Activated naive CD8-positive, alpha-beta T cell treated with anti-CD3 and anti-CD28 coated beads, Interleukin-2, amount 10 ng/mL, durations not matched to agents 7 days and 5 days (primary cell): ENCODE measurements at regions not wholly inside any gene's neighbourhood (a gene's known extent, or its start where the extent isn't known, plus 50 kb on each side); places are given as distances from the start of the nearest gene placed in this dataset.

Experiments used
- ATAC-seq: fragments of 150-1000 bp; cut with Tn5 transposase; one replicate; pipeline ENCODE4 v1.10.0; 2021; ENCODE audit warnings: low read depth, moderate library complexity
- POLR2A ChIA-PET: fragments of 350-600 bp; sonication (Branson Sonifier 250); formaldehyde crosslinking; loops from one replicate; lab custom pipeline; 2021; ENCODE audit warnings: antibody characterized with exemption; lab: Charles Lee
- DNase-seq: peaks from one replicate; pipeline ENCODE4 v3.0.0; 2021
- H3K27ac Mint-ChIP-seq: one replicate; pipeline ENCODE4 v1.8.0; 2022; ENCODE audit warnings: mild to moderate bottlenecking, mixed read lengths
- H3K27me3 Mint-ChIP-seq: one replicate; pipeline ENCODE4 v1.8.0; 2022; ENCODE audit warnings: mild to moderate bottlenecking, moderate library complexity, mixed read lengths
- H3K36me3 Mint-ChIP-seq: one replicate; pipeline ENCODE4 v1.8.0; 2021; ENCODE audit warnings: mild to moderate bottlenecking, mixed read lengths
- H3K4me1 Mint-ChIP-seq: one replicate; pipeline ENCODE4 v1.8.0; 2021; ENCODE audit warnings: mixed read lengths
- H3K4me3 Mint-ChIP-seq: one replicate; pipeline ENCODE4 v1.8.0; 2022; ENCODE audit warnings: mild to moderate bottlenecking, moderate library complexity, mixed read lengths
- H3K9me3 Mint-ChIP-seq: one replicate; pipeline ENCODE4 v1.8.0; 2021; ENCODE audit warnings: mixed read lengths

GRCh38 chr2:107068069-107068916 is 182.3 kb upstream of the ST6GAL2 start:
- H3K4me1 Mint-ChIP-seq, result peaks cover 3% of the 10 kb centered on the region
- POLR2A ChIA-PET, result no interaction called here
- H3K27ac Mint-ChIP-seq, result no peak overlapping the region
- H3K36me3 Mint-ChIP-seq, result no peaks in the 10 kb centered on the region
- H3K9me3 Mint-ChIP-seq, result no peaks in the 10 kb centered on the region
- H3K27me3 Mint-ChIP-seq, result no peaks in the 10 kb centered on the region
- ATAC-seq (no peak), DNase-seq (no peak)
- no peak overlapping the region for H3K4me3 Mint-ChIP-seq

GRCh38 chr2:107069890-107070289 is 183.9 kb upstream of the ST6GAL2 start:
- DNase-seq (no peak), ATAC-seq (no peak)
- POLR2A ChIA-PET, result no interaction called here
- Mint-ChIP-seq H3K27me3 (no peaks in the 10 kb centered on the region), H3K27ac (no peak overlapping the region), H3K9me3 (no peaks in the 10 kb centered on the region), H3K4me1 (peaks cover 3% of the 10 kb centered on the region), H3K4me3 (no peak overlapping the region), H3K36me3 (no peaks in the 10 kb centered on the region)

- Mint-ChIP-seq H3K4me3 (no peak overlapping the region), H3K9me3 (no peaks in the 10 kb centered on the region), H3K27me3 (no peaks in the 10 kb centered on the region), H3K36me3 (no peaks in the 10 kb centered on the region), H3K4me1 (peaks cover 3% of the 10 kb centered on the region), H3K27ac (no peak overlapping the region)
- POLR2A ChIA-PET, result no interaction called here
- no peak for DNase-seq
- no peak for ATAC-seq
Measured at GRCh38 chr2:107072150-107072940, 186.4 kb upstream of the ST6GAL2 start.

DNA sequence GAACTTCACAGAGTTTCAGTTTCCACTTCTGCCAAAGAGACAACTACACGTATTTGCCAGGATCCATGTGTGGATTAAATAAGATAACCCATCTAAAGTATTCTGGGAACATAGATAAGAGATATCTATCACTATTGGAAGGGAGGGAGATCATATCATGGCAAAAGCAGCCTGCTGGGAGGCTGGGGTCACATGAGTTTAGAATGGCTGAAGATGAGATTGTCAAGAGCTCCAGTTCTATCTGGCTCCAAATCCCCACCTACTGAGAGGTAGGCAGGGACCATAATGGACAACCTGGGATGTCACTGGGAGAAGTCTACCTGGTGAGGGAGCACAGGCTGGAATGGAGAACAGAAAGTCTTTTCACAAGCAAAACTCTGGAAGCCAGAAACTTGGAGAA is 192.6 kb upstream of the ST6GAL2 start:
- H3K36me3 Mint-ChIP-seq, result no peaks in the 10 kb centered on the region
- POLR2A ChIA-PET, result no interaction called here
- no peak overlapping the region for H3K27ac Mint-ChIP-seq
- DNase-seq (no peak), ATAC-seq (no peak)
- H3K27me3 Mint-ChIP-seq, result no peaks in the 10 kb centered on the region
- H3K4me3 Mint-ChIP-seq, result no peak overlapping the region
- H3K4me1 Mint-ChIP-seq, result no peaks in the 10 kb centered on the region
- no peaks in the 10 kb centered on the region for H3K9me3 Mint-ChIP-seq

DNA sequence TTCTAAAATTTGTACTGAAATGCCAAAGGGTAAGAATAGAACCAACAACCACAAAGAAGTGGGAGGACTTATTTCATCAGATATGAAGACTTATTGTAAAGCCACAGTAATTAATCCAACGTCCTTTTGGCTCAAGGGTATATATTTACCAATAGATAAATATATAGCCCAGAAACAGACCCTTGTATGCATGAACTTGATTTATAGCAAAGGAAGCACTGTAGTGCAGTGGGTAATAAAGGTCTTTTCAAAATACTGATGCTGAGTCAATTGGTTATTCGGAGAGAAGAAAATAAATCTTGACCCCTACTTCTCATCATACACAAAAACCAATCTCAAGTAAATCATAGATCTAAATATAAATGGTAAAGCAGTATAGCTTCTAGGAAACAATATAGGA is 200.5 kb upstream of the ST6GAL2 start:
- Mint-ChIP-seq H3K4me3 (no peak overlapping the region), H3K27ac (no peak overlapping the region), H3K27me3 (no peaks in the 10 kb centered on the region), H3K9me3 (no peaks in the 10 kb centered on the region), H3K4me1 (no peaks in the 10 kb centered on the region), H3K36me3 (no peaks in the 10 kb centered on the region)
- ATAC-seq, result no peak
- POLR2A ChIA-PET, result no interaction called here
- DNase-seq, result no peak

DNA sequence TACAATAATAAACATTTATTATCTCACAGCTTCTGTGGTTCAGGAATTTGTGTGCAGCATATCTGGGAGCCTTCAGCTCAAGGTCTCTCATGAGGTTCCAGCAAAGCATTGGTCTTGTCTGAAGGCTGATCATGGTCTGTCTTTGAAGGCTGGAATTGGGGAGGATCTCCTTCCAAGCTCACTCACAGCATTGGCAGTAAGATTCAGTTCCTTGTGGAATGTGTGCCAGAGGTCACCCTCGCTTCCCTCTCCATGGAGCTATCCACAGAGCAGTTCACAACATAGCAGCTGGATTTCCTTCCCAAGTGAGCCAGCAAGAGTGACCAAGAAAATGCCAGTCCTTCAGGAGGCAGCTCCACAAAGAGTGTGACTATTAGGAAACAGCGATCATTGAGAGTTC is 202.2 kb upstream of the ST6GAL2 start:
- no peaks in the 10 kb centered on the region for H3K27me3 Mint-ChIP-seq
- ATAC-seq (no peak), DNase-seq (no peak)
- POLR2A ChIA-PET, result no interaction called here
- H3K4me3 Mint-ChIP-seq, result no peak overlapping the region
- H3K36me3 Mint-ChIP-seq, result no peaks in the 10 kb centered on the region
- no peak overlapping the region for H3K27ac Mint-ChIP-seq
- H3K9me3 Mint-ChIP-seq, result no peaks in the 10 kb centered on the region
- H3K4me1 Mint-ChIP-seq, result no peaks in the 10 kb centered on the region

GRCh38 chr2:107091163-107091864 is 205.3 kb upstream of the ST6GAL2 start:
- Mint-ChIP-seq H3K4me1 (no peaks in the 10 kb centered on the region), H3K27ac (no peak overlapping the region), H3K27me3 (no peaks in the 10 kb centered on the region), H3K4me3 (no peak overlapping the region), H3K36me3 (no peaks in the 10 kb centered on the region), H3K9me3 (no peaks in the 10 kb centered on the region)
- ATAC-seq (no peak), DNase-seq (no peak)
- POLR2A ChIA-PET, result no interaction called here

GRCh38 chr2:107093426-107093957 is 207.5 kb upstream of the ST6GAL2 start:
- H3K27ac Mint-ChIP-seq, result no peak overlapping the region
- POLR2A ChIA-PET, result no interaction called here

GRCh38 chr2:107094450-107094986 is 208.6 kb upstream of the ST6GAL2 start:
- H3K4me3 Mint-ChIP-seq, result no peak overlapping the region
- H3K4me1 Mint-ChIP-seq, result no peaks in the 10 kb centered on the region

More at GRCh38 chr2:107093426-107093957, 207.5 kb upstream of the ST6GAL2 start:
- H3K36me3 Mint-ChIP-seq, result no peaks in the 10 kb centered on the region
- H3K4me3 Mint-ChIP-seq, result no peak overlapping the region
- DNase-seq (no peak), ATAC-seq (no peak)
- no peaks in the 10 kb centered on the region for H3K9me3 Mint-ChIP-seq
- H3K27me3 Mint-ChIP-seq, result no peaks in the 10 kb centered on the region
- H3K4me1 Mint-ChIP-seq, result no peaks in the 10 kb centered on the region

GRCh38 chr2:107102176-107102575 is 216.2 kb upstream of the ST6GAL2 start:
- Mint-ChIP-seq H3K4me3 (no peak overlapping the region), H3K4me1 (no peaks in the 10 kb centered on the region), H3K27ac (no peak overlapping the region), H3K9me3 (peaks cover 4% of the 10 kb centered on the region), H3K27me3 (no peaks in the 10 kb centered on the region), H3K36me3 (no peaks in the 10 kb centered on the region)
- ATAC-seq (no peak), DNase-seq (no peak)
- POLR2A ChIA-PET, result no interaction called here

More at GRCh38 chr2:107094450-107094986, 208.6 kb upstream of the ST6GAL2 start:
- Mint-ChIP-seq H3K27ac (no peak overlapping the region), H3K27me3 (no peaks in the 10 kb centered on the region), H3K9me3 (no peaks in the 10 kb centered on the region), H3K36me3 (no peaks in the 10 kb centered on the region)
- DNase-seq, result no peak
- POLR2A ChIA-PET, result no interaction called here
- no peak for ATAC-seq

- ATAC-seq (no peak), DNase-seq (no peak)
Measured at GRCh38 chr2:107107351-107107750, 221.4 kb upstream of the ST6GAL2 start.

DNA sequence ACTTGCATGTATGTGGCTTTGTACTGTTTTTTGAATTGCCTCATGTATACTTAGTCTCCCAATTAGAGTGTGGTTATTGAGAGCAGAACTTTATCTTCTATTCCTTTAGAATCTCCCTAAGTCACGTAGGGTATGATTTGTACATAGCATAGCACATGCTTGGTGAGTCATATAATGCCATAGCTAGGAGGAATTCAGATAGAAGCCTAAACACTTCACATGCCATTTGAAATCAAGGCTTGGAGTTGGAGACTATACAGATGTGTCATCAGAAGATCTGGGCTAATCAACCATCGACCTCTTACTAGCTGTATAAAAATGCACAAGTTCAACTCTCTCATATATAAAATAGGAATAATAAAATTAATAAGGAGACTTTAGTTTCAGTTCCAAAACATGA is 222.6 kb upstream of the ST6GAL2 start:
- no peaks in the 10 kb centered on the region for H3K36me3 Mint-ChIP-seq
- H3K9me3 Mint-ChIP-seq, result peaks cover 5% of the 10 kb centered on the region
- no peak for ATAC-seq
- H3K4me3 Mint-ChIP-seq, result no peak overlapping the region
- no peak overlapping the region for H3K27ac Mint-ChIP-seq
- DNase-seq, result no peak
- H3K4me1 Mint-ChIP-seq, result no peaks in the 10 kb centered on the region
- POLR2A ChIA-PET, result no interaction called here
- H3K27me3 Mint-ChIP-seq, result no peaks in the 10 kb centered on the region

More at GRCh38 chr2:107107351-107107750, 221.4 kb upstream of the ST6GAL2 start:
- H3K9me3 Mint-ChIP-seq, result peaks cover 5% of the 10 kb centered on the region
- no peak overlapping the region for H3K27ac Mint-ChIP-seq
- no peaks in the 10 kb centered on the region for H3K27me3 Mint-ChIP-seq
- H3K36me3 Mint-ChIP-seq, result no peaks in the 10 kb centered on the region
- POLR2A ChIA-PET, result no interaction called here
- no peaks in the 10 kb centered on the region for H3K4me1 Mint-ChIP-seq
- H3K4me3 Mint-ChIP-seq, result no peak overlapping the region

DNA sequence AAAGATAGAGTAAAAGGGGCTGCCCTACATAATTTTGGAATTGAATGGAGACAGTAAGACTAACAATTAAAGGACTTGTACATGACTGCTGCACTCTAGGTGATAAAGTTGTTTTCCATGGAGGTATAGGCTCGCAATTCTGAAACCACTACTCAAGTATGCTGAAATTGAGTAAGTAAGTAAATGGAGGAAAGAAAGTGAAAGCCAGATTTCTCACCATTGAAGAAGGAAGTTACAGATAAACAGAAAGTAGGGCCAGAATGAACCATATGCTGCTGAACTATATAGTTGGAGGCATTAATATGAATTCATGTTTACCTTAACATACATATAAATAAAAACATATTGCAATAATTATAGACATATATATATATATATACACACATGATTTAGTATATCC is 225.7 kb upstream of the ST6GAL2 start:
- H3K4me3 Mint-ChIP-seq, result no peak overlapping the region
- no peaks in the 10 kb centered on the region for H3K4me1 Mint-ChIP-seq
- POLR2A ChIA-PET, result no interaction called here
- ATAC-seq, result no peak
- no peak for DNase-seq
- H3K27me3 Mint-ChIP-seq, result no peaks in the 10 kb centered on the region
- H3K27ac Mint-ChIP-seq, result no peak overlapping the region
- H3K9me3 Mint-ChIP-seq, result peaks cover 1% of the 10 kb centered on the region
- H3K36me3 Mint-ChIP-seq, result no peaks in the 10 kb centered on the region
